LNCaP clone FGC (cell line): ENCODE measurements at regions not wholly inside any gene's neighbourhood (a gene's known extent, or its start where the extent isn't known, plus 50 kb on each side); places are given as distances from the start of the nearest gene placed in this dataset.

Source experiments
- DNase-seq: peaks from one replicate; pipeline ENCODE4 v3.0.0-alpha.2; 2011; ENCODE audit warnings: low read depth
- H3K4me3 ChIP-seq: 2 replicates; pipeline ENCODE4 v1.5.1; 2011; ENCODE audit warnings: mild to moderate bottlenecking, low read depth, low read length, control low read depth
- TF ChIP-seq, protein P1 (sequence below): IDR thresholded peaks from 2 replicates; pipeline ENCODE4 v1.5.1; 2012; ENCODE audit warnings: mild to moderate bottlenecking; ENCODE audit not compliant: control insufficient read depth, insufficient read depth; ENCODE audit errors: extremely low read depth

DNA sequence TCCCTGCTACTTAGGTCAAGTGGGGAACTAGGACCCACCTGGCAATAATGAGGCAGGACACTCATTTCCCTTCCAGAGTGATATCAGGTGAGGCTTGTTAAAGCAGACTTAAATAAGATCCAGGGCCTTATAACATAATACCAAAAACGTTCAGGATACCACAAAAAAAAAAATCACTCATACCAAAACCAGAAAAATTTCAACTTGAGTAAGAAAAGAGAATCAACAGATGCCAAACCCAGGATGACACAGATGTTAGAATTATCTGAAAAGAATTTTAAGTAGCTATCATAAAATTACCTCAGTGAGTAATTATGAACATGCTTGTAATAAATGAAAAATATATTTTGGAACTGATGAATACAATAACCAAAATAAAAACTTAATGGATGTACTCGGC lies 255.6 kb upstream of the OSR1 start:
- H3K4me3 ChIP-seq: no peak overlapping the region
- no peak for DNase-seq
- TF ChIP-seq, protein P1, sequence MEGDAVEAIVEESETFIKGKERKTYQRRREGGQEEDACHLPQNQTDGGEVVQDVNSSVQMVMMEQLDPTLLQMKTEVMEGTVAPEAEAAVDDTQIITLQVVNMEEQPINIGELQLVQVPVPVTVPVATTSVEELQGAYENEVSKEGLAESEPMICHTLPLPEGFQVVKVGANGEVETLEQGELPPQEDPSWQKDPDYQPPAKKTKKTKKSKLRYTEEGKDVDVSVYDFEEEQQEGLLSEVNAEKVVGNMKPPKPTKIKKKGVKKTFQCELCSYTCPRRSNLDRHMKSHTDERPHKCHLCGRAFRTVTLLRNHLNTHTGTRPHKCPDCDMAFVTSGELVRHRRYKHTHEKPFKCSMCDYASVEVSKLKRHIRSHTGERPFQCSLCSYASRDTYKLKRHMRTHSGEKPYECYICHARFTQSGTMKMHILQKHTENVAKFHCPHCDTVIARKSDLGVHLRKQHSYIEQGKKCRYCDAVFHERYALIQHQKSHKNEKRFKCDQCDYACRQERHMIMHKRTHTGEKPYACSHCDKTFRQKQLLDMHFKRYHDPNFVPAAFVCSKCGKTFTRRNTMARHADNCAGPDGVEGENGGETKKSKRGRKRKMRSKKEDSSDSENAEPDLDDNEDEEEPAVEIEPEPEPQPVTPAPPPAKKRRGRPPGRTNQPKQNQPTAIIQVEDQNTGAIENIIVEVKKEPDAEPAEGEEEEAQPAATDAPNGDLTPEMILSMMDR: no peak

DNA sequence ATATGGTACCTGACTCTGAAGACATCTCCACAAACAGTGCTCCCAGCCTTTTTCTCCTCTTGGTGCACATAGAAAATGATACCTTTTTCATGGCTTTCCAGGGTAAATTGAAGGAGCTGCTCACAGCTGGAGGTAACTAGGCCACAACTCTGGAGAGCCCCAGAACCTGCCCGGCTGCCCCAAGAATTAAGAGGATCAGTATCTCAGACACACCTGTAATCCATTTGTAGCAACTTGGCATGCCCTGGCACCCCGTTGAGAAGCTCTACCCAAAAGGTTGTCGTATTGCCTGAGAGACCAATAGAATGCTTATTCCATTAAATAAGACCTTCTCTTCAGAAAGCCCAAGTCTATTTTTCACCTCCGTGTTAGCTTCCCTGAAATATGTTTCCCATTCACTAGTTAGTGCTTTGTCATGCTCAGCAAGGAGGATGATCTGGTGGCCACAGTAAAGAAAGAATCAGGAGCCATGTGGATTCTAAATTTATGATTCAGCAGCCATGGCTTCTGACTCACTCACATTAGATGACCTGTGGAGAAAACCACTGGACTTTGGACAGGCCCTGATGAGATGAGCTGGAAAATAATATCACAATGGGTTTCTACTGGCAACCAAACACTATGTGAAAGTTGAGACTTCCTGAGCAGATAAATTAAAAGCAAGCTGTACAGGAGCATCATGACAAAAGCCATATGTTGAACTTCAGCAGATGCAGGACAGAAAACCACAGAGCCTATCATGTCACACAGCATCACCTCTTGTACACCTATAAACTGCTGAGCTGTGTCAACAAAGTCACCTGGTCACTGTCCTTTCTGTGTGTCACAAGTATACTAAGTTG lies 253.3 kb upstream of the OSR1 start:
- TF ChIP-seq, protein P1: no peak
- H3K4me3 ChIP-seq: no peak overlapping the region
- peak; percentile 15 for DNase-seq

DNA sequence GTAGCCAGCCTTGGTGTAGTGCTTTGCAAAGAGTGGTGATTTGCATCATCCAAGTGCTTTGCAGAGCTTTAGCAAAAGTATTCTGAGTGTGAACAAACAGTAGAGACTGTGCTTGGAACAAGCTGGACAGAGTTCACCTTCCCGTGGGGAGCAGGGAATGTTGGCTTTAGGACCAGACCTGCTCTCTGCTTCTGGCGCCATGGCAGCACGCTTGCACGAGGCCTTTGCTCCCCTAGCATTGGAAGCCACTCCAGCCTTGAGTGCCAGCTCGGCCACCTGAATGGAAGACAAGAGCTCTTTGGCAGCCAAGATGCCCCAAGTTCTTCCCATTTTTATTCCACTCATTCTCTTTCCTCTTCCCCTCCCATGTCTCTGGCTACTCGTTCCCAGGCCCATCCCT lies 250.8 kb upstream of the OSR1 start:
- TF ChIP-seq, protein P1: no peak
- H3K4me3 ChIP-seq: no peak overlapping the region
- DNase-seq: no peak

GRCh38 chr2:19607931-19608771 lies 249.7 kb upstream of the OSR1 start:
- DNase-seq: no peak
- H3K4me3 ChIP-seq: no peak overlapping the region

GRCh38 chr2:19607400-19607799 lies 249.0 kb upstream of the OSR1 start:
- no peak overlapping the region for H3K4me3 ChIP-seq
- TF ChIP-seq, protein P1: no peak
- no peak for DNase-seq

More at GRCh38 chr2:19607931-19608771, 249.7 kb upstream of the OSR1 start:
- TF ChIP-seq, protein P1: no peak

GRCh38 chr2:19600982-19601381 lies 242.6 kb upstream of the OSR1 start:
- no peak overlapping the region for H3K4me3 ChIP-seq
- no peak for DNase-seq
- TF ChIP-seq, protein P1: no peak
